HG03378 (cell line): ENCODE measurements at regions not wholly inside any gene's neighbourhood (a gene's known extent, or its start where the extent isn't known, plus 50 kb on each side); places are given as distances from the start of the nearest gene placed in this dataset.

ENCODE experiments used
- ATAC-seq: cut with Tn5 transposase; IDR thresholded peaks from one replicate; pipeline ENCODE4 v1.9.1; 2021; ENCODE audit warnings: mild to moderate bottlenecking, moderate library complexity; ENCODE audit not compliant: unreplicated experiment

DNA sequence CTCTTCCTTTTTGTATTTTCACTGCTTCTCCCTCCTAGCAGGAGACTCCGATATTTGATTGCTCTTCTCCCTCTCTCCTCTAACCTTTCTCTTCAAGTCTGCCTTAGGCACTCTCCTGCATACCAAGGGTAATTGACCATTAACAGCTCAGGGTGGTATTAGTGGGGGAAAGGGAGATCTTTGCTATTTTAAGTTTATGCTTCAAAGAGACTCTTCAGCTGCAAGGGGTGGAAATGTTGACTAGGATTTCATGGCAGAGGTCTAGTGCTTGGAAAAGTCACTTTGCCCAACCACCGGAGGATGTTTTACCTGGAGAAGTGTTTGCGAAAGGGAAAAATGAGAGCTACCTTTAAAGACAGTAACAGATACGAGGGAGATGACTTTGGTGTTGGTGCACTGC lies 453.7 kb downstream of the SLC4A3 start:
- no peak for ATAC-seq

- no peak for ATAC-seq
Observed at GRCh38 chr2:220090050-220090449, 462.6 kb downstream of the SLC4A3 start.

DNA sequence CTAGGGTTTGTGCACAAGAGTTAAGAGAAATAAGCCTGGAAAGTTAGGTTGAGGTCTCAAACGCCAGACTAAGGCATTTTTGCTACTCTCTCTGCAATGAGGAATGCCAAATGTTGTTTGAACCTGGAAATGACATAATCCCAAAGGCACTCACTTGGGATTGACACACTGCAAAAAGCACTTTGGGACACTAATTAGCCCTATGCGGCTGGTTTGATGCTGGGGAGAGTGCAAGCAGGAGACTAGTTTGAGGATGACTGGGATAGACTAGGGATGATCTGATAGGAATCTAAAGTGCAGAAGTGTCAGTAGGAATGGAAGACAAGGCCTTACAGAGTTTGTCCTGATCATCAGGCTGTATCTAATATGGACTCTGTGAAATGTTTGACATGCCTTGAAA lies 469.0 kb downstream of the SLC4A3 start:
- ATAC-seq, result no peak

- no peak for ATAC-seq
Observed at GRCh38 chr2:220101980-220102379, 474.6 kb downstream of the SLC4A3 start.

- ATAC-seq, result no peak
Observed at GRCh38 chr2:220103596-220103995, 476.2 kb downstream of the SLC4A3 start.

GRCh38 chr2:220104871-220105351 lies 477.5 kb downstream of the SLC4A3 start:
- ATAC-seq, result no peak

DNA sequence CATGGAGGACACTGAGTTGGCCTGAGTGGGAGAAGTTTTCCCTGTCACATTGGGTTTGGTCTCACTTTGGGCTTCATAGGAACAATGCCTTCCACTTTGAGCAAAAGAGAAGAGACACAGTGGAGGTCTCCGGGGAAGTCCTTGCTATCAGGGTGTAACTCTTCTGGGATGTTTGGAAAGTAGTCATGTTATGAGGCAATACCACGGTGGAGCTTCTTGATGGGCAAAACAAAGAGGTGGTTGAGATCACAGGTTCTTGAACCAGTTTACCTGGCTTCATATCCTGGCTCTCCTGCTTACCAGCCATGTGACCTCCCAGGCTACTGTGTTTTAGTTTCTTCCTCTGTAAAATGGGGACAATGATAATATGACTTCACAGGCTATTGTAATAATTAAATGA lies 478.6 kb downstream of the SLC4A3 start:
- no peak for ATAC-seq

DNA sequence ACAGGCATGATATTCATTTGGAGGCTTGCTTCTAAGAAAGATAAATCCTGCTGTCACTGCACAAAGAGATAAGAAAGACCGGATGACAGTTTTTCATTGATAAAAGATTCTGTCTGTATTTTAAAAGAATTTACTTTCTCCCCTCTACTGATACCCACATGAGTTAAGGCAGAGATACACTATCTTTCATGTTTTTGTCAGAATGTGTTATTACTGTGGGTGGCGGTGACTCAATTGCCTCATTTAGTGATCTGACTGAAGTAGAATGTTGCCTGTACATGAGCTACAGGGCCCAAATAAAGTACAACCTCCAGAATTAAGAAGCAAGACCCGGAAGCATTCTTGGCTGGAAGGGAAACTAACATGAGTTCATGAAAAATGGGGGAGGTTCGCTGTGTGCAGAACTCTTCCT lies 480.0 kb downstream of the SLC4A3 start:
- no peak for ATAC-seq

DNA sequence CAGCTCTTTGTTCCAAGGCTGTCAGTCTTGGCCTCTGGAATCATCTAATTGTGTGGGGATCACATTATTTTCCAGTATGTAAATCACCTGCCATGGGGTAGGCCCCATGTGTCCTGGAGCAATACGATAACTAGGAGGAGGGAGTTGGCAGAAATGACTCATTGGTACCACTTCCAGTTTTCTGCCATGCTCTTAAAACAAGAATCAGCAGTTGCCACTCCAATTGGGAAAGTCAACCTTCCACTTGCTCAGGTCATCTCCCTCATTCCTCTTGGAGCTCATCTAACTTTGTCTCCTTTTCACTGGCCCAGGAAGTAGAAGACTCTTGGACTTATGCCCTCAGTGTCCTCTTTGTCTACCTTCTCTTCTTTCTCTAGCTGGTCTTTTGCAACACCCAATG lies 487.0 kb downstream of the SLC4A3 start:
- no peak for ATAC-seq

DNA sequence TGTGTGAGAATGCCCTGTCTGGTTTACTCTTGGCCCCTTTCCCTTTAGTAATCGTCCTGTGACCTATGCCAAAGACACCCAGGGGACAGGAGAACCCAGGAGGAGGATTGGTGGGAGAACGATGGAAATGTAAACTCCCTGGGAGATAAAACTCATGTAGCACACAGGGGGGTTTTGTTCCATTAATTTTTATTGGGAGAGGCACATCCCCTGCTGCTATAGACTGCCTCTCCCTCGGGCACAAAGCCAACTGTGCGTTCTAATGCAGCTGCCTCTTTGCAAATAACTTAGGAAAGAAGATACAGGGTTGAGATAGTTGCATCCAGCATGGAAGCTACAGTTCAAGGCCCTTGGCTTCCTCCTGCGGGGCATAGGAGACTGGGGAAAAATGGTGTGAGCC lies 489.6 kb downstream of the SLC4A3 start:
- ATAC-seq, result no peak

GRCh38 chr2:220120041-220120440 lies 492.6 kb downstream of the SLC4A3 start:
- no peak for ATAC-seq

DNA sequence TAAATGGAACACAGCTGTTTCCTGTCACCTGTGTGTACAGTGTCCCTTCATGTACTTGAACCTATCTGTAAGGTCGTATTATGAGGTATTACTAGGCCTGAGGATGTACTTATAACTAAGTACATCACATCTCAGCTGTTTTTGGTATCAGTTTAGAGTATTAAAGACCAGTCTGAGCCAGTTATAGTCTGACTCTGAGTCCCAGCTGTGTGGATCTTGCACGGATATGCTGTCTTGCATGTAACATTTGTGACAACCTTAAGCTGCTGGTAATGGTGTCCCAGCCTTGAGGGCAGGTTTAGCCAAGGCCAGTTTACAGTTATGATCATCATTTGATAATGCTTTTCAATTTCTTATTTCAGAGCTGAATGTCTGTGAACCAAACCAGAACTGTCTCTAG lies 496.3 kb downstream of the SLC4A3 start:
- ATAC-seq, result no peak

DNA sequence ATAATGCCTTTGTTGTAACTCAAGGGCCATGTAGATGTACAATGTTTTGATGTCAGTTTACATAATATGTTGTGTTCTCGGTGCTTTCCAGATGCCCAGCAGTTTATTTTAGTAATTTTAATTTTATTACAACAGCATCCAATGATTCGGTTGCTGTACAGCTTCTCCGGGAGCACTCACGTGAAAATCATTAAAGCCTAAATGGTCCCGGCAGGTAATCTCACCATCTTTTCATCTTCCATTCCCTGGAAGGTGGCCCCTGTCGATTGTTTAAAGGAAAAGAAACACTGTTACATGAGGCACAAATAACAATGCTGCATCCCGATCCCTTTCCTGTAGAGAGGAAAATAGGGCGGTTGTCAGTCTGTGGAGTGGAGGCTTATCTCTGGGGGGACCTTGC lies 498.1 kb downstream of the SLC4A3 start:
- ATAC-seq, result no peak

- ATAC-seq, result no peak
Observed at GRCh38 chr2:220127311-220127710, 499.9 kb downstream of the SLC4A3 start.

DNA sequence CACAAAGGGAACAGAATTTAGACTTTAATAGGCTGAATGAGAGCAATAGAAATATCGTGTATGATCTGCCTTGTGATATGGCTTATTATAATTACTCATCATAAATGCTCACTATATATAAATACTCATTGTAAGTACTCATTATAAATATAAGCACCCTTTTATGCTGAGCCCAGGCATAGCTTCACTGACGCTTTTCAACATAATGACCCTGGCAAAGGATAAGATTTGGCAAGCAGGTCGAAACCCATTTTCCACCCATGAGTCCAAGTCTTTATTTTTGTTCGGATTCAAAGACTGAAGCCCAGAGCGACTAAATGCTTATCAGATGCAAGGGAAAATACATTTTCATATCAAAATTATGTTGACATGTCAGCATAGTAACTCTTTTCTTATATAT lies 500.4 kb downstream of the SLC4A3 start:
- no peak for ATAC-seq

DNA sequence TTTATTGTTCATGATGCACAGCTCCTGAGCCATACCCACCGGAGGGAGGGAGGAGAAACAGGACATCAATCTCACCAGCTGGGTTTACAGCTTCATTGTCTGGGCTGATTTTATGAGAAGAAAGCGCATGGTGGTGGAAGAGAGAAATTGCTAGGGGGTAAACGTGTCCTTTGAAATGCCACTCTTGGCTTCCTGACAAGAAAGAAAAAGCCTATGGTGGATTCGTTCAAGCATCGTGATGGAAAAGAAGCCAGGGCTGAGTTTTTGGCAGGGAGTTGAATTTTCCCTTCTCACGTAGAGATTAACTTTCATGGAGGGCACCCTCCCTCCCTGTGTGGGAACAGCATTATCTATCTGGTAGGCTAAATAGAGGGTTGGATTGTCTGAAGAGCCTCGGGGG lies 502.0 kb downstream of the SLC4A3 start:
- ATAC-seq, result no peak

- ATAC-seq, result no peak
Observed at GRCh38 chr2:220134756-220135534, 507.5 kb downstream of the SLC4A3 start.

GRCh38 chr2:220143336-220143735 lies 515.9 kb downstream of the SLC4A3 start:
- no peak for ATAC-seq

DNA sequence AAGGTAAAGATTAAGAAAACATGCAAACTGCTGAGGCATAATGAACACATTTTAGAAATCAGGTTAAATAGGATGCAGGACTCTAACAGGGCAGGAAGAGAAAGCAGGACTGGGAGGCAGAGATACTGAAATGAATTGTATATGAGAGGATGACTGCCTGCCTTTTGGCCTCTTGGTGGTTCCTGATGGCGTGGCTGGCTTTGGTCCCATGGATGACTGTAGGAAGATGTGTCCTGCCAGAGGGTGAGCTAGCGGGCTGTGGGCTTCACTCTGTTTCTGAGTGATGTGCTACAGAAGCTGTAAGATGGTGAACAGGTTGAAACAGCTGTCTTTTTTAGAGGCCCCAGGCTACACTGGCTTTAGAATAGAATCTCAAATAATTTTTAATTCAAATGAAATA lies 517.0 kb downstream of the SLC4A3 start:
- no peak for ATAC-seq

GRCh38 chr2:220147161-220148038 lies 520.0 kb downstream of the SLC4A3 start:
- ATAC-seq, result no peak

DNA sequence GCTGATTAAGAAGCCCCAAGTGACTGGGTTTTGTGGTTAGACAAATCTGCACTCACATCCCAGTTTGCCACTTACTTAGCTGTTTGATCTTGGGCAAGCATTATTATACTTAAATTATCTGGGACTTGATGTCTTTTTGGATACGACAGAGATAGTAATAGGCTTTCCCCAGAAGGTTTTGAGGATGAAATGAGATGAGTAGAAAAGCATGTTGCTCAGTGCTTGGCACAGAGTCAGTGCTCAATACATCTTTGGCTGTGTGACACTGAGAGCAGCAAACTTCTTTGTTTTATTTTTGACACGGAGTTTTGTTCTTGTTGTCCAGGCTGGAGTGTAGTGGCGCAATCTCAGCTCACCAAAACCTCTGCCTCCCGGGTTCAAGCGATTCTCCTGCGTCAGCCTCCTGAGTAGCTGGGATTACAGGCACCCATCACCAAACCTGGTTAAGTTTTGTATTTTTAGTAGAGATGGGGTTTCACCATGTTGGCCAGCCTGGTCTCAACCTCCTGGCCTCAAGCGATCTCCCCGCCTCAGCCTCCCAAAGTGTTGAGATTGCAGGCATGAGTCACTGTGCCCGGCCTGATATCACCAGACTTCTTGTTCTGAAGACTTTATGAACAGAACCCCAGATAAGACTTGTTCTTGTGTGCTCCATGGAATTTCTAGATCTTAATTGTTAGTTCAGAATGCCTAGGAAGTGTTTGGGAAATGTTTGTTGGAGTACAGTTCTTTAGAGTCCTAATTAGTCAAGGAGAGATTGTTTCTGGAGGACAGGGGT lies 521.2 kb downstream of the SLC4A3 start:
- no peak for ATAC-seq
